Head of caudate nucleus (tissue), 42 donors: ENCODE measurements at regions not wholly inside any gene's neighbourhood (a gene's known extent, or its start where the extent isn't known, plus 50 kb on each side); places are given as distances from the start of the nearest gene placed in this dataset.
"Not testable (repeated sequence)": the region's sequence is repeated elsewhere in the genome, so short reads cannot be mapped to it uniquely, and the experiment has no call there.

Experiments used
- DNase-seq, 42 donors: peaks; one replicate each; pipeline versions ENCODE4 v3.0.0 to v3.0.0-alpha.2; 2020 to 2021; ENCODE audit warnings: mixed read lengths in 7 of 42
- intact Hi-C: fragments of 100-400 bp; cut with DNase I; formaldehyde crosslinking; loops from one replicate; pipeline ENCODE4 v1.15.0; 2022

DNA sequence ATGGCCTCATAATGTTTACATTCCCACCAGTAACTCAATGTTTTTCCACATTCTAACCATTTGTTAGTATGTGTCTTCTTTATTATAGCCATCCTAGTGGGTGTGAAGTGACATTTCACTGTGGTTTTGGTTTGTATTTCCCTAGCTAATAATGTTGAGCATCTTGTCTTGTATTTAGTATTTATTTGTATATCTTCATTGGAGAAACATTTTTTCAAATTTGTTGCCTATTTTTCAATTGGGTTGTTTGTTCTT, 144.8 kb upstream of the NBPF19 start:
- DNase-seq, intact Hi-C loops: not testable (repeated sequence)

DNA sequence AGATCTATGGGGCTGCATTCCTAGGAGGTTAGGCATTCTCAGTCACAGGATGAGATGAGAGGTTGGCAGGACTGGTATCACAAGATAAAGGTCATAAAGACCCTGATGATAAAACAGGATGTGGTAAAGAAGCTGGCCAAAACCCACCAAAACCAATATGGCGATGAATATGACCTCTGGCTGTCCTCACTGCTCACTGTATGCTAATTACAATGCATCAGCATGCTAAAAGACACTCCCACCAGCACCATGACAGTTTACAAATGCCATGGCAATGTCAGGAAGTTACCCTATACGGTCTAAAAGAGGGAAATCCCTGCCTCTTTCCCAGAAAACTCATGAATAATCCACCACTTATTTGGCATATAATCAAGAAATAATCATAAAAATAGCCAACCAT, 138.8 kb upstream of the NBPF19 start:
- intact Hi-C loops, result not testable (repeated sequence)

DNA sequence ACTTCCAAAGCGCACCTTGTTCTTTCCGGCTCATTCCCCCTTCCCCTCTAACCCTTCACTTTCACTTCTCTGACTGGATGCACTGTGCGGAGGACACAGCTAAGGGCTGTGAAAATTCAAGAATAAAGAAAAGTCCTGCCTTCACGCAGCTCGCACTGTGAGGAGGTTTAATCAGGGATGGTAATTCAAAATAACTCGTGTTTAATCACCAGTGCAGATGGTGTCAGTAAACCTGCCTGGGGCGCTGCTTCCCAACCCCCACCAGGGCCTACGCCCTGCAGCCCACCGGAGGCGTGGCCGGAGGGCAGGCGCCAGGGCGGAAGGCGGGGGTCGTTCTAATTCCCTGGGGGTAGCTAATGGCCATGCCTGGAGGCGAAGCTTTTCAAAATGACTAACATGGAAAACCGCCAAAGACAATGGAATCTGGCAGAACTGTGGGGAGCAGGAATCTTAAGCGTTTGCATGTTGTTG, 136.6 kb upstream of the NBPF19 start:
- DNase-seq, intact Hi-C loops: not testable (repeated sequence)

More for the DNA sequence above, 138.8 kb upstream of the NBPF19 start:
- not testable (repeated sequence) for DNase-seq

DNA sequence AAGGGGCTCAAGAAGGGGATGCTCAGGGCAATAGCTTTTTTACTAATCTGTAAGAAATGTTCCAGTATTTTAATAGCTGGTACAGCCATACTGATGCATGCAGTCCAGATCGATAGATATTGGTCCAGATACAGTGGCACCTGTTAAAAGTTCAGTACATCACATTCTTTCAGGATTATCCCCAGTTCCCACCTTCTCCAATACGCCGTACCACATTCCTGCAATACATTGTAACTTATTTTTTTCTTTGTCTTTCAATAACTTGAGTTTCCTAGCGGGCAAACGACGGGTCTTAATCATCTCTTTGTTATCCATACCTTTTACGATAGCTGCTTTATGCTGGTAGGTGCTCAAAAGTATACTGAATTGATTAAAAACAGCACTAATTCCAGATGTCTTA, 136.1 kb upstream of the NBPF19 start:
- intact Hi-C loops, DNase-seq: not testable (repeated sequence)

DNA sequence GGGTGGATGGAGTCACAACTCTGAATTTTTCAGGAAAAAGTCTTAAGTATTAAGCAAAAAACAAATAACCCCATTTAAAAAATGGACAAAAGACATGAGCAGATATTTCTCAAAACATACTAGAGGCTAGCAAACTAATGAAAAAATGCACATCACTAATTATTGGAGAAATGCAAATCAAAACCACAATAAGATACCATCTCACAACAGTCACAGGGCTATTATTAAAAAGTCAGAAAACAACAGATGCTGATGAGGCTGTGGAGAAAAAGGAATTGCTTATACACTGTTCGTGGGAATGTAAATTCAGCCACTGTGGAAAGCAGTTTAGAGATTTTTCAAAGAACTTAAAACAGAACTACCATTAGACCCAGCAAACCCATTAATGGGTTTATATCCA, 125.4 kb upstream of the NBPF19 start:
- intact Hi-C loops, DNase-seq: not testable (repeated sequence)

DNA sequence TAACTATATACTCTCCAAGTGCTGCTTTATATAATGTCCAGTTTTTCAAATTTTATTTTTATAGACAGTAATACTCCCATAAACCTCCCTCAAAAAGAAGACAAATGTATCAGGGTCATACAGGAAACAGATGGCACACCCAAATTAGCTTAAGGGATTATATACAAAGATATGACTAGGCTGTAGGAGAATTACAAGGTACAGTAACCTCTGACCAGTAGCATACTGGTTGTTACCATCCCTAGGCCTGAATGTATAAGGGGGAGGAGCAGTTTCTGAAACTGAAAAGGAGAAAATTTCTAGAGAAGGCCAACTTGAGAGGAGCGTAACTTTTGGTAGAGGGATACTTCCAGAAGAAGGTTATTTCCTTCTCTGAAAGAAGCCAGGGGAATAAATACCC, 122.6 kb upstream of the NBPF19 start:
- intact Hi-C loops, DNase-seq: not testable (repeated sequence)

DNA sequence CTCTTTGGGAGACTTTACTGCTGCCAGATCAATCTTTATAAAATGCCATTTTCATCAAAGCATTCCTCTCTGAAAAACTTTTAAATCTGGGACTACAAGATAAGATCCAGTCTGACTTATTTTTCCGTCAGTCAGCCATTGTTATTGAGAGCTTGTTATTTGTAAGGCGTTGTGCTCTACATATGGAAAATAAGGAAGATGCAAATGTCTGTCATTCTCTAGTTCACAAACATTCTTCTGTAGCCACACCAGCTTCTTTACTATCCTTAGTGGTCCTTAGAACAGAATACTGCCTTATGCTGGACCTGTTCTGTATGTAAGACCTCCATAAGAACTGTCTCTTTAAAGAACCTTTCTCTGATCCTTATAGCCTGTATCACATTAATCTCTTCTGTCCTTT, 120.3 kb upstream of the NBPF19 start:
- intact Hi-C loops, DNase-seq: not testable (repeated sequence)

DNA sequence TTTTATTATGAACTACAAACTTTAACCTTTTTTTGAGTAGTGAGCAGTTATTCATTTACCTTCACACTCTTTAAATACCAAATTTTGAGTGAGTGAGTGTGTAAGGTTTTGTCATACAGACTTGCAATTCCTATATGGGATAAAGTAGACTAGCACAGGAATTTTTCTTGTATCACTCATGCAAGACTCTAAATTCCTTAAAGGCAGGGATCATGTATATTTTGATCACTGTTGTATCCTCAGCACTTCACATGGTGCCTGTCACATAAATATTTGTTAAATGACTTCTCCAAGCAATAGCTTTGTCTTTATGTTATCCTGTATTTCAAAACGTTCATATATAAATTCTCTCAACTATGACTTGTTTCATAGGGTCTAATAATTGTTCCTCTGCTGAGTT, 119.1 kb upstream of the NBPF19 start:
- DNase-seq, intact Hi-C loops: not testable (repeated sequence)

DNA sequence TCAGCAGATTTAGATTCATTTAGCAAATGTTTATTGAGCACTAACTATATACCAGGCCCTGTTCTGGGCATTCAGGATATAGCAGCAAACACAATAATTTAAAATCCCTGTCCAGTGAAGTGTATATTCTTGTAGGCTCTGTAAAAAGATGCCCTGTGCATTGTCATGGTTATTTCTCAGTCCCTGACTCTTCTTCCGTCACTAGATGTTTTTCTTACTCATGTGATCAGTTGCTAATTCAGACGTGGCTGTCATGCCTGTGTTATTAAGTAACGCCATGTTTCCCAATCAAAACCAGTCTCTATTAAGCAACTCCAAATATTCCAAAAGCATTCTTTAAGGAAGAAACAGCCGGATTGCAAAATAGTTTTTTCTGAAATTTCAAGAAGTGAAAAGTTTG, 118.7 kb upstream of the NBPF19 start:
- intact Hi-C loops, DNase-seq: not testable (repeated sequence)

DNA sequence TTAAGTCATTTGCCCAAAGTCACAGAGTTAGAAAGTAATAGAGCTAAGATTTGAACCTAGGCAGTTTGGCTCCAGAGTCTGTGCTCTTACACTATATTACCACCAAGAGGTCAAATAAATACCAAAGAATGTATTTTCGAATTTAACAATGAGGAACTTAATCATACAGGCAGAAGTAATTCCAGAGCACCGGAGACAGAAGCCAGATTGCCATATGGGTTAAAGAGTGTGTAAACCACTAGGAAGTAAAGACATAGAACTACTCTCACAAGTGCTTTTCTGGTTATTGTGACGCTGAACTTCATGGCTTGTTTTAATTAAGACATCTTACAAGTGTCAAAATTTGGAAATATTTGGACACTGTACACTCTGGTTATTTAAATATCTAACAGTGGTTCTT, 114.5 kb upstream of the NBPF19 start:
- DNase-seq, intact Hi-C loops: not testable (repeated sequence)

DNA sequence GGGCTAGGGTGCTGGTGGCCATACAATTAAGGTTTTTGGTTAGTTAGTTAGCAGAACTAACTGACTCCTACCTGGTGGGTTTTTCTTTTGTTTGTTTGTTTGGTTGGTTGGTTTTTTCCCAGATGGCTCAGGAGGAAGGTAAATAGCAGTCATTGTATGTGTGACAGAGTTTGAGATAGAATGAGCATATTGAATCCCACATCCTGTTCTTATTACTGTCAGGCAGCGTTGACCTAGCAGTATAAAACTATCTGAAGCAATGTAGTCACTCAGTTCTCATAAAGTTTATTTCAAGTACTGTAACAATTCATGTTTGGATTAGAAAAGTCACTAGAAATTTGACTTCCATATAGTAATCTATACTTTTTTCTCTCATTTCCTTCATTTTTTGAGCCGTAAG, 113.5 kb upstream of the NBPF19 start:
- DNase-seq, intact Hi-C loops: not testable (repeated sequence)

DNA sequence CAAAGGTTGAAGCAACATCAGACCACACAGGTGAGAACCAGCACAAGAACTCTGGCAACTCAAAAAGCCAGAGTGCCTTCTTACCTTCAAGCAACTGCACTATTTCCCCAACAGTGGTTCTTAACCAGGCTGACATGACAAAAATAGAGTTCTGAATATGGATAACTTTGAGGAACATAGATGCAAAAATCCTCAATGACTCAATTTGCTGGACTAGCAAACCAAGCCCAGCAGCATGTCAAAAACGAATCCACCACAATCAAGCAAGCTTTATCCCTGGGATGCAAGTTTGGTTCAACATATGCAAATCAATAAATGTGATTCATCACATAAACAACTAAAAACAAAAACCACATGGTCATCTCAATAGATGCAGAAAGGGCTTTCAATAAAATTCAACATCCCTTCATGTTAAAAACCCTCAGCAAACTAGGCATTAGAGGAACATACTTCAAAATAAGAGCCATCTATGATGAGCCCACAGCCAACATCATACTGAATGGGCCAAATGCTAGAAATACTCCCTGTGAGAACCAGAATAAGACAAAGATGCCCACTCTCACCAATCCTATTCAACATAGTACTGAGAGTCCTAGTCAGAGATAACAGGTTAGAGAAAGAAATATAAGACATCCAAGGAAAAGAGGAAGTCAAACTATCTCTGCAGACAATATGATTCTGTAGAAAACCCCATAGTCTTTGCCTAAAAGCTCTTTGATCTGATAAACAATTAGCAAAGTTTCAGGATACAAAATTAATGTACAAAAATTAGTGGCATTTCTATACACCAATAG, 110.5 kb upstream of the NBPF19 start:
- DNase-seq, intact Hi-C loops: not testable (repeated sequence)

DNA sequence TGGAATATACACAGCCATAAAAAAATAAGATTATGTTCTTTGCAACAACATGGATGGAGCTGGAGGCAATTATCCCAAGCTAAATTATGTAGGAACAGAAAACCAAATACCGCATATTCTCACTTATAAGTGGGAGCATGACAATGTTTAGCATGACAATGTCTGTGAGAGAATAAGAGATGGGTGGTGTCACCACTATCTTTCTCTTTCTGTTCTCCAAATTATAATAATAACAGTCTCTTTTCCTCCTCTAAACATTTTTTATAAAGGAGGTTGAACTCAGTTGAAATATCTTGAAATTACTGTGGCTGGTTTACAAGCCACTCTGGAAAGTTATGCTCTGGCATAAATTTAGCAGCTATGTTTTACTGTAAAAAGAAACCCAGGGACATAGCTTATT, 108.4 kb upstream of the NBPF19 start:
- intact Hi-C loops, DNase-seq: not testable (repeated sequence)

DNA sequence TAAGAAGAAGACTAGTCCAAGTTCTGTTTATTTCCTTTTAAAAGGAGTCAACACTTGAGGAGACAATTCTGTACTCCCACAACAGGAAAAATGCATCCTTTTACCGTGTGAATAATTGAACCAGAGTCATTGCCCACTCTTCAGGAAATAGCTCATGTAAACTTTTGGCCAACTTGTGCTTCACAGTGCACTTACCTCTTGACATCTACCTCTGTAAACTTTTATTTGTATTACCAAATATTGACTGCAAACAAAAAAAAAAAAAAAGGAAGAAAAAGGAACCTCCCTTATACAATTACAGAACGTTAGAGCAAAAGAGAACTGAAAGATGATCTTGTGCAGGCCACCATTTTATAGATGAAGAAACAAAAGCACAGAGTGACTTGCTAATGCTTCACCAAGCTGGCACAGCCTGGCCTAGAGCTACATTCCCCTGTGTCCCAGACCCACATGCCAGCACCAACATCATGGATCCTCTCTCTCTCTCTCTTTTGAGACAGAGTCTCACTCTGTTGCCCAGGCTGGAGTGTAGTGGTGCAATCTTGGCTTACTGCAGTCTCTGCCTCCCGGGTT, 107.3 kb upstream of the NBPF19 start:
- intact Hi-C loops, result not testable (repeated sequence)

DNA sequence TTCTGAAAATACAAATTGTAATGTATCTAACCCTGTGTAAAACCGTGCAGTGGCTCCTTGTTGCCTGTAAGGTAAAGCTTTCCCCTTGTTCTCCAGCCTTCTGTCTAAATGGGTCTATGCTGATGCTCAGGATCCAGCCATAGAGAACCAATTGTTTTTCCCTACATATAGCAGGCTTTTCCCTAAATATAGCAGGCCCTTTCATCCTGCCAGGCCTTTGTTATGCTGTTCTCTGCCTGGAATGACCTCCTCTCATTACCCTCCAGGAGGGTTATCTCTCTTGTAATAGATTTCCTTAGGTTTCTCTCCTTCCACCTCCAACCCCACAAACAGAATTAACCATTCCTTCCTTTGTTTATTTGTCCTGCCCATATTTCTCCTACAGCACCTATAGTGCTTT, 106.5 kb upstream of the NBPF19 start:
- DNase-seq, intact Hi-C loops: not testable (repeated sequence)

More for the DNA sequence above, 107.3 kb upstream of the NBPF19 start:
- not testable (repeated sequence) for DNase-seq

DNA sequence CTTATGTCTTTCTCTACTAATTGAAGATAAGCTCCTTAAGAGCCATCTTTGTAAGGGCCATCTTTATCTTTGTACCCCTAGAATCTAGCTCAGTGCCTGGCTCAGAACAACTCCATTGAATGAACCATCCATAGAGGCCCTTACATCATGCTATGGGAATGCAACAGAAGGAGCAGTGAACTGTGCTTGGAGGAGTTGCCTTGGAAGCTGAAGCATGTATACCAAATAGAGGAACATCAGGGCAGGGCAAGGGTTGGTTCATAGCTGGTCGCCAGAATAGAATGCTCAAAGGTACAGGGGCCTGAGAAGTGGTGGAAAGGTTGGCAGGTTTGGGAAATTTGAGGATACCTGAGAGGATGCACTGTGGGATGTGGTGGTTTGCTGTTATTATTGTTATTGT, 105.8 kb upstream of the NBPF19 start:
- DNase-seq, intact Hi-C loops: not testable (repeated sequence)

DNA sequence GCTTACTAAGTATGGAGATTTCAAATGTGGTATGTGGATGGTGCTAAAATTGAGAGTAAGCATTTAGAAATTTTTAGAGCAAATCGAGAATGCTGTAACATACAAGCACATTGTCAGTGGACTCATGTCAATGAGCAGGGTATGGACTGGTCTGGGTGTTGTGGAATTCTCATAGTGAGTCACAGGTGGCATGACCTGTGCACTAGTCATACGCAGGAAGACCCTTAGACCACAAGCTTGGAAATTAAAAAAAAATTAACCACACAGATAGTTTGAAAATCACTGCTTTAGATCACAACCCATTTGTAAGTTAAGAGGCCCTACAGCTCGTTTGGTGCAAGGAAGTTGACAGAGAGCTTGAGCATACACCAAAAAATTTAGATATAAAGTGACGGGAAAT, 102.9 kb upstream of the NBPF19 start:
- intact Hi-C loops, DNase-seq: not testable (repeated sequence)

DNA sequence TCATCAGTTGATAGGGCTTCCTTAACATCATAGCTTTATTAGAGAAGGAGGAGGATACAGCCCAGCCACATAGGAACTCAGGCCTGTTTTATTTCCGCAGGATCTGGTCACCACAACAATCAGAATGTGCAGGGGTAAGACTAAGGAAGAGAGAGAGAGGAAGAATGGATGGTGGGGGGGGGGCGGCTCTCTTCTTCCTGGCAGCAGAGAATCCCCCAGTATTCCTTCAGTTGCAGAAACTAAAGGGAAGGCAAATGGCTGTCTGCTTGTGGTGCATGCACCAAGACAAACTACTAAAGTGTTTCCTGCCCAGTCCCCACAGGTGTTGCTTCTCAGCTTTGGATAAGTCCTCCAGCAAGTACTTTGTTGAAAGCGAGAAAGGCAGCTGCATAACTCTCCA, 96.4 kb upstream of the NBPF19 start:
- DNase-seq, intact Hi-C loops: not testable (repeated sequence)

DNA sequence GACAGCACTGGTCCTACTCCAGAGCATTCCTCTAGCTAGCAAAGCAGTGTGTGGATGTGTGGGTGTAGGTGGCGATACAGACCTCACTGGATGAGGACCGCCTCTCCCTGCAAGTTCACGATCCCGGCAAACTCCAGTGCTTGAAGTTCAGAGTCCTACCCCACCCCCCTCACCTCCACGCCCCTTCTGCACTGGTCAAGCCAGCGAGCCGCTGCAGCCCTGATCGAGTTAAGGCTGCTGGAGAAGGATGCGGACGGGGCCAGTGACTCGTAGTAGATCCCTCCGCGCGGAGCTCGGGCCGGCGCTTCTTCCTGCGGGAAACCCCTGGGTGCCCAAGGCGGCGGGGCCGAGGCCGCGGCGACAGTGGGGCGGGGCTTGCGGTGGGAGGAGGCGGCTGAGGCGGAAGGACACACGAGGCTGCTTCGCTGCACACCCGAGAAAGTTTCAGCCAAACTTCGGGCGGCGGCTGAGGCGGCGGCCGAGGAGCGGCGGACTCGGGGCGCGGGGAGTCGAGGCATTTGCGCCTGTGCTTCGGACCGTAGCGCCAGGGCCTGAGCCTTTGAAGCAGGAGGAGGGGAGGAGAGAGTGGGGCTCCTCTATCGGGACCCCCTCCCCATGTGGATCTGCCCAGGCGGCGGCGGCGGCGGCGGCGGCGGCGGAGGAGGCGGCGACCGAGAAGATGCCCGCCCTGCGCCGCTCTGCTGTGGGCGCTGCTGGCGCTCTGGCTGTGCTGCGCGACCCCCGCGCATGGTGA, 84.5 kb upstream of the NBPF19 start:
- intact Hi-C loops, result not testable (repeated sequence)
- DNase-seq, result peak; percentile 9 to 79 (median 57)

DNA sequence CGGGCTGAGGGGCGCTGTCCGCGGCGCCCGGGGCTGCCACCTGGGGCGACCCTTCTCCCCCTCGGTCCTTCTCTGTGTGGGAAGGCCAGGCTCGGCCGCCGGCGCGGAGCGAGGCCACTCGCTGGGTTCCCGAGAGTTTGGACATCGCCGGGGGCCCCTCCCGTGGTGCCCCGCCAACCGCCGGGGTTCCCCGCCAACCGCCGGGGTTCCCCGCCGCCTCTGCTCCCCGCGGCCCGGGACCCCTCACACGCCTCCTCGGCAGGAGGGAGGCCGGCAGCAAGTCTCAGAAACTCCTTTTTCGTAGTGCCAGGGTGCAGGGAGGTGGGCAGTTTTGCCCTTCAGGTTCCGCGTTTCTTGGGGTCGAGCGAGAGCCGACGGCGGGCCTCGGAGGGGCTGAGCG, 83.9 kb upstream of the NBPF19 start:
- DNase-seq, intact Hi-C loops: not testable (repeated sequence)
